ENCODE measurements at regions not wholly inside any gene's neighbourhood (a gene's known extent, or its start where the extent isn't known, plus 50 kb on each side); places are given as distances from the start of the nearest gene placed in this dataset.

DNA sequence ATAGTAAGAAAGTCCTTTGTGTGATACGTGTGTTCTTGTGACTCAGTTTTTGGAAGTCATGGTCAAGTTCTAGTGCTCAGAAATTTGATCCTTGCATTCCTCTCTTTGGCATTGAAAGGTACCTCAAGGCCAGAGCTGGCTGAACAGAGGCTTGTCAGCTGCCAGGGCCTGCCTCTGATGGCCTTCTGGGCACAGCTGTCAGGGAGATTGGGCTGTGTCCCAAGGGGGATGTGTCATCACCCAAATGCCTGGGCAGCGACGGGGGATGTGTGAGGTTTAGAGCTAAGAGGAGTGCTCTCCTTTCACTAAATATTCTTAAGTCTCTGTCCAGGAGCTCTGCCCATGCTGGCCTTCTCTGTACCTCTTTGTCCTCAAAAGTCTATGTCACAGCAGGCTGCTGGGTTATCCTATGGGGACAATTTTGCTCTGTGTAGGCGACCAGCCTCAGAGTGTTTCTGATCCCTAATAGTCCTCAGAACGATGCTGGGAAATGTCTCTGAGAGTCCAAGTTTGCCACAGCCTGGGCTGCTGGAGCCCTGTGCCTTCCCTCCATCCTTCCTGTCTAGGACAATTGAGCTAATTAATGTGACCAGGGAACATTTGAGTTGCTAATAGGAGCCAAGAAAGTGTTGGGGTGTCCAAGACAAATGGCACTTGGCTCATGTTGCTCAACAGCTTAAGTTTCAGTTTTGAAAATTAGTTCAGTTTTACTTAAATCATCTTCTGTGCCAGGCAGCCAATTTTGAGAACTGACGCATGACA lies 115.4 kb upstream of the ZNF521 start:
- no peak for DNase-seq

- no peak for DNase-seq
Observed at GRCh38 chr18:25465152-25465732, 113.3 kb upstream of the ZNF521 start.

- no peak for DNase-seq
Observed at GRCh38 chr18:25464227-25464626, 112.3 kb upstream of the ZNF521 start.

DNA sequence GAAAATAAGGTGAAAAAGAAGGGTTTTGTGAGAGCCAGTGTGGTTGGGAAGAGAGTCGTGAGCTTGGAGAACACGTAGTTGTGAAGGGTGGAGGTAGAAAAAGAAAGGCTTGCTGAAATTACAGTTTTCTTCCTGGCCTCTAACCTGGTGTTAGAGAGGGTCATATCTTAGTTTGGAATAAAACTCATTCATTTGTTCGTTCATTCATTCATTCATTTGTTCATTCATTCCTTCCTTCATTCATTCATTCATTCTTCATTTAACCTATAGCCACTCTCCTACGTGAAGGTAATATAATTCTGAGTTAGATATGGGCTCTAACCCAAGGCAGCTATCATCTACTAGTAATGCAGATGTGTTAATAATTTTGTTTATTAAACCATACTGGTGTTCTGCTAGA lies 111.8 kb upstream of the ZNF521 start:
- no peak for DNase-seq

- DNase-seq = no peak
Observed at GRCh38 chr18:25459814-25460213, 107.8 kb upstream of the ZNF521 start.

DNA sequence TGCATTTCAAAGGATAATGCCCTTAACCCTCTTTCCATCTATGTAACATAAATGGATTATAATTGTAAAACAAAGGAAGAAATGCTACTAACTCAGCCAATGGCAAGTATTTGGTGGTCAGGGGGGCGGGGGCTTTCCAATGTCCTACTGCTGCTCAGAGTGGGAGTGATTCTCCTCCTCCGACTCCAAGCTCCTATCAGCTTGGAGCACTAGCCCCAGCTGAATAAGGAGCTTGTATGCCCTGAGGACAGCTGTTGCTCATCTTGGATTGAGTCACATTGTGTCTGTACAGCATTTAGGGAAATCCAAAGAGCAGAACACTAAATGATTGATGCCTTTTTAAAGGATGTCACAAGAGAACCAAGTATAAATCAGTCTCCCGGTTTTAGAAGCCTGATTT lies 105.6 kb upstream of the ZNF521 start:
- DNase-seq = no peak

DNA sequence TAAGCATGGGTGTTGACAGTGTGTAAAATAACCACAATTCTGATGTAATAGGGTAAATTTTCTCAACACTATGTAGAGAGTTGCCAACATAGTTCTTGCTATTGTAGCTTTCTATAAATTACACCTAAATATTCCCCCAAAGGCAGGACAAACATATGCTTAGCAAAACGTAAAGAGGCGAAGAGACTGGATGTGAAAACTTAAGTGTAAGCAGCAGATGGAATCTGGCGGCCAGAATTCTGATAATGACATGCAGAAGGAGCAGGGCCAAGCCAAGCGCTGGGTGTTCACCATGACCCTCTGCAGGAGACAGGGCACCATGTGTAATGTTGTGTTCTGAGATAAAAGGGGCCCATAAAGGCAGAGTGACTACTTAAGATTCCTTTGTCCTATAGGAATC lies 105.2 kb upstream of the ZNF521 start:
- no peak for DNase-seq

GRCh38 chr18:25456334-25457010 lies 104.5 kb upstream of the ZNF521 start:
- no peak for DNase-seq

DNA sequence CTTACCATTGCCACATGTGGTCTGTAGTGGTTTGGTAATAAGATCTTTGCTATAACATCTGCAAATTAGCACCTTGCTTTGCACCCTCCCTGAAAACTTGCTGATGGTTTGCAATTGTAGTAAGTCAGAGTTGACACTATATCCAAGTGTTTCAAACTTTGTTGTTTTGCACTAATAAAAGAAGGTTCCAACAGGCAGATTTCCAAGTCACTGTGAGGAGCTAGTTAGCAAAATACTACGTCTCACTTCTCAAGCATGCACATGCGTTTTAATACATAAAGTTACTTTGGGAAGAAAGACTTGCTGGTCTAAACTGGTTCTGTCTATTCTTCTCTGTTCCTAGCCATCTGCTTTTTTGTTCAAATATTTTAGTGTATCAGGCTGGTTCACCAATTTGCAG lies 103.7 kb upstream of the ZNF521 start:
- no peak for DNase-seq

DNA sequence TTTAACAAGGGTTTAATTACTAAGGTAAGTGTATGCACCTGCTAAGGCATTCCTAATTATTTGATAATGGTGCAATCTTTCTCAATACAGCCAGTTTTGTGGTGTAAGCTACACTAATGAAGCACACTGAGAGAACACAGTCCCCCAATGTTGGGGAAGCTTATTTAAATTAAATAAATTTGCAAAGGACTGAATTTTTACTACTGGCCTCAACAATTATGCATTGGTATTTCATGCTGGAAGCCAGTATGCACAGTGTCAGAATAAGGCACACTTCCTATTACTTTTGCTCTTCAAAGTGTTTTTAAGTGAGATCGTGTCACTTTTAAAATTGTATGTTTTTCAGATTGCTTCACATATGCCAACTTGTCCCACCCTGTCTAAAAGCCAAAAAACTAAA lies 103.2 kb upstream of the ZNF521 start:
- DNase-seq = no peak

GRCh38 chr18:25454730-25455129 lies 102.8 kb upstream of the ZNF521 start:
- DNase-seq = no peak

GRCh38 chr18:25454270-25454659 lies 102.3 kb upstream of the ZNF521 start:
- DNase-seq = no peak

DNA sequence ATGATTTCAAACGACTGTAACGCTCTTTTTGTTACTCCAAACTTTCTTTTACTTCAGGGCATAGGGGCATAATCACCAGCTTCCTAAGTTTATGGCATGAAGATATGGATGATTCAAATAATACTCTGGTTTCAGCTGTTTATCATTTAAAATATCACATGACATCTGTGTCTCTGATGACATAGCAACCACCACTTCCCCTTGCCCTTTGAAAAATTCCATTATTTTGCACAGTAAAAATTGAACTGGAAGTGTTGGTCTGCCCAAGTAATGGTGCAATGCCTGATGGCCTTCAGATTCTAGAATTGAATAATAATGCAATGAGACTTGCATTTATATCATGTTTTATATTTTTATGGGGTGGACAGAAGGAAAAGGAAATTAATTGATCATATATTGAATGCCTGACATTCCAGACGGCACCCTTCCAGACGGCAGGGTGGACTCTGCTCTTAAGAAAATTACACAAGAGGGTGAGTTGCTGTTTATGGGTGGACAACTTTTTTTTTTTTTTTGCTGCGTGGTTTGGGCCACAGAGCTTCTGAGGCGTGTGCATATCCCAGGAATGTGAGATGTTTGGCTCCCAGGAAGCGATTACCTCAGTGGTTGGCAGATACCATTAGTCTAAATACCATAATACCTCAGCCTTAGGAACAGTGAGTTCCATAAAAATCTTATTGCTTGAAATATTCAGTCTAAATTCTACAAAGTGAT lies 101.7 kb upstream of the ZNF521 start:
- no peak for DNase-seq

- DNase-seq = no peak
Observed at GRCh38 chr18:25451077-25451658, 99.2 kb upstream of the ZNF521 start.

DNA sequence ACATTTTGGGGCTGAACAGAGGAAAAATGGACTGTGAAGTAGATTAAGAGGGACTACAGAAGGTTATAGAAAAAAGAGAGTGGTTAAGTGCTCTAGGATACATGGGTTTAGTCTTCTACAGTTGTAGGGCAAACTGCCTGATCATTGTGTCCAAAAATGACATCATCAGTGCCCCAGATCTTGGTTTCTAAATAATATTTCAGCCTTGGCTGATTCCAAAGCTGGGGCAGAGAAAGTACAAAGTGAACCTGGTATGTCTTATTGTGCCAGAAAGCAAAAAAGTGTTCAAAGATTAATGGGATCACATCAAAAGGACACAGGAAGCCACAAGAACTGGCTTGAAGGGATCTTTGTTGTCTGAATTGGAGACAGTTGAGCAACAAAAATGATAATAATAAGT lies 97.1 kb upstream of the ZNF521 start:
- DNase-seq = no peak

- DNase-seq = no peak
Observed at GRCh38 chr18:25446972-25447371, 95.0 kb upstream of the ZNF521 start.

GRCh38 chr18:25445430-25445829 lies 93.5 kb upstream of the ZNF521 start:
- no peak for DNase-seq

GRCh38 chr18:25443776-25444175 lies 91.8 kb upstream of the ZNF521 start:
- DNase-seq = no peak

- no peak for DNase-seq
Observed at GRCh38 chr18:25435149-25435782, 83.3 kb upstream of the ZNF521 start.

DNA sequence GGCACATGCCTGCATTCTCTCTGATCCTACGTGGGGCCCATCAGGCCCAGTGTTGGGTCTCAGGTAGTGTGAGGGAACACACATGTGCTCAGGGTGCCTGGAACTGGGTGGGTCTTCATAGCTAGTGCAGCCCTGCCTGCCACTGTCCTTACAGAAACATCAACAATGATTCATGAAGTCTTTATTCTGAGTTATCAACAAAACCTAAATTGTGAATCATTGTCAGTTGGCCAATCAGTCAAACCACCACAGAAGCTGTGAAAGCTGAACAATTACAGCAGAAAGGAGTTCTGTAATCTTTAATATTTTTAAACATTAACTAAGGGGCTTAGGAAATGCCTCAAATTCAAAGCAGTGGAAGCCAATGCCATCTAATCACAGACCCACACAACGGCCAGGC lies 82.8 kb upstream of the ZNF521 start:
- no peak for DNase-seq

GRCh38 chr18:25433590-25433989 lies 81.6 kb upstream of the ZNF521 start:
- no peak for DNase-seq

GRCh38 chr18:25425024-25425423 lies 73.1 kb upstream of the ZNF521 start:
- DNase-seq = no peak

DNA sequence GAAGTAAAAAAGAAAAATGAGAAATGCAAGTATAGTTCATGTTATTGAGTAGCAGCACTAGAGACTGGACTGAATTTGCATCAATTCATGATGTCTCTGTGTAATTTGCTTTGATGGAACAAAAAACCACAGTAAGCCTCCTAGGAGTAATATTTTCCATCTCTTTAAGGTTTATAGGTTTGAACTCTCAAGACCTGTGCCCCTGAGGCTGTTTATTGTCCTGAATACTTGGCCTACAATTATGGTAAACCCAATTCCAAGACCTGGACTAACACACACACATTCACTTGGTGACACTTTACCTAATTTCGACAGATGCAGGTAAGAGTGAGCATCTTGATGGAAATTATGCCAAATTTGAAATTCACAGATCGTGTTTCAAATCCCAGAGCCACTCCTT lies 71.8 kb upstream of the ZNF521 start:
- DNase-seq = no peak
